ENCODE measurements at regions not wholly inside any gene's neighbourhood (a gene's known extent, or its start where the extent isn't known, plus 50 kb on each side); places are given as distances from the start of the nearest gene placed in this dataset.

DNA sequence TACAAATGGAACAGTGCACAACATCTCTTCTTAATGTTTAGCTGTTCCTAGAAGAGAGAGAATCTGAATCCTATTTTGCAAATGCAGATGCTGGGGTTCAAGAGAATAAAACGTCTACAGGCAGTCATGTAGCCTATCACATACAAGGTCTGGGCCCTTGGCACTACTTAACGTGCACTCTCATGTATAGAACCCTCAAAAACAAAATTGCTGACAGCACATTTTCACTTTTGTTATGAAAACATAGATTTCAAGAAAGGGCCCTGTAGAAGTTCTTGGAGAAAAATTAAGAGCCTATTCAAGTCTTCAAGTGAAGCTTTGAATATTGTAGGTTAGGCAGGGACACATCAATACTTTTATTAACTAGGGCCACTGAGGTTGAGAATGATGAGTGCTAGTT is 504.3 kb upstream of the FAM98A start:
- TF ChIP-seq, protein P1, sequence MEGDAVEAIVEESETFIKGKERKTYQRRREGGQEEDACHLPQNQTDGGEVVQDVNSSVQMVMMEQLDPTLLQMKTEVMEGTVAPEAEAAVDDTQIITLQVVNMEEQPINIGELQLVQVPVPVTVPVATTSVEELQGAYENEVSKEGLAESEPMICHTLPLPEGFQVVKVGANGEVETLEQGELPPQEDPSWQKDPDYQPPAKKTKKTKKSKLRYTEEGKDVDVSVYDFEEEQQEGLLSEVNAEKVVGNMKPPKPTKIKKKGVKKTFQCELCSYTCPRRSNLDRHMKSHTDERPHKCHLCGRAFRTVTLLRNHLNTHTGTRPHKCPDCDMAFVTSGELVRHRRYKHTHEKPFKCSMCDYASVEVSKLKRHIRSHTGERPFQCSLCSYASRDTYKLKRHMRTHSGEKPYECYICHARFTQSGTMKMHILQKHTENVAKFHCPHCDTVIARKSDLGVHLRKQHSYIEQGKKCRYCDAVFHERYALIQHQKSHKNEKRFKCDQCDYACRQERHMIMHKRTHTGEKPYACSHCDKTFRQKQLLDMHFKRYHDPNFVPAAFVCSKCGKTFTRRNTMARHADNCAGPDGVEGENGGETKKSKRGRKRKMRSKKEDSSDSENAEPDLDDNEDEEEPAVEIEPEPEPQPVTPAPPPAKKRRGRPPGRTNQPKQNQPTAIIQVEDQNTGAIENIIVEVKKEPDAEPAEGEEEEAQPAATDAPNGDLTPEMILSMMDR (IDR thresholded peaks at IDR 0.05; ENCODE audit: insufficient read depth, low read length, poor library complexity, severe bottlenecking), result no peak
- TF ChIP-seq EZH2phosphoT487 (conservative IDR thresholded peaks at IDR 0.05; ENCODE audit: low read length), result no peak

Data from SU-DHL-6 (cell line).